WTC11 (cell line): ENCODE measurements at regions not wholly inside any gene's neighbourhood (a gene's known extent, or its start where the extent isn't known, plus 50 kb on each side); places are given as distances from the start of the nearest gene placed in this dataset.
A peak's percentile ranks its signal among the peaks of the same experiment; 100 is the strongest.

Experiments used
- ATAC-seq: fragments of 200-7000 bp; cut with Tn5 transposase; 2 replicates; pipeline ENCODE4 v1.10.0; 2021; ENCODE audit warnings: mild to moderate bottlenecking, moderate library complexity
- CTCF ChIA-PET: fragments of 300-600 bp; sonication (Branson Sonifier 250); formaldehyde crosslinking; loops from one replicate; lab custom pipeline; 2021; ENCODE audit warnings: antibody characterized with exemption; lab: Charles Lee
- POLR2A ChIA-PET: fragments of 350-600 bp; sonication (Branson Sonifier 250); formaldehyde crosslinking; loops from one replicate; lab custom pipeline; 2021; ENCODE audit warnings: antibody characterized with exemption; lab: Charles Lee
- DNase-seq: peaks from one replicate; pipeline ENCODE4 v3.0.0; 2021; ENCODE audit warnings: low spot score
- H3K27ac Mint-ChIP-seq: 2 replicates; pipeline ENCODE4 v1.8.0; 2021; ENCODE audit warnings: mixed read lengths
- H3K27me3 Mint-ChIP-seq: 2 replicates; pipeline ENCODE4 v1.8.0; 2021; ENCODE audit warnings: low read depth, mild to moderate bottlenecking, moderate library complexity, mixed read lengths
- H3K36me3 Mint-ChIP-seq: 2 replicates; pipeline ENCODE4 v1.8.0; 2021; ENCODE audit warnings: mixed read lengths
- H3K4me1 Mint-ChIP-seq: 2 replicates; pipeline ENCODE4 v1.8.0; 2022; ENCODE audit warnings: mixed read lengths
- H3K4me3 Mint-ChIP-seq: 2 replicates; pipeline ENCODE4 v1.8.0; 2021; ENCODE audit warnings: mild to moderate bottlenecking, moderate library complexity, mixed read lengths
- H3K9me3 Mint-ChIP-seq: 2 replicates; pipeline ENCODE4 v1.8.0; 2021; ENCODE audit warnings: mixed read lengths
- CTCF ChIP-seq: fragments of 200-600 bp; IDR thresholded peaks from 2 replicates; pipeline ENCODE4 v1.8.0; 2022; ENCODE audit warnings: antibody characterized with exemption
- E2F1 ChIP-seq: sonication (generic); formaldehyde crosslinking; IDR thresholded peaks from 2 replicates; pipeline ENCODE4 v1.8.0; 2022; ENCODE audit warnings: mild to moderate bottlenecking, missing genetic modification reagents
- EMX1 ChIP-seq: fragments of 250-450 bp; sonication (Bioruptor Pico); IDR thresholded peaks from 2 replicates; pipeline ENCODE4 v1.8.0; 2021; ENCODE audit warnings: mild to moderate bottlenecking
- FOXK1 ChIP-seq: sonication (generic); formaldehyde crosslinking; IDR thresholded peaks from 2 replicates; pipeline ENCODE4 v1.8.0; 2022; ENCODE audit warnings: mild to moderate bottlenecking, moderate library complexity, missing genetic modification reagents
- FOXP4 ChIP-seq: sonication (generic); formaldehyde crosslinking; IDR thresholded peaks from 2 replicates; pipeline ENCODE4 v1.8.0; 2022; ENCODE audit warnings: mild to moderate bottlenecking, missing genetic modification reagents
- HMGXB4 ChIP-seq: sonication (generic); formaldehyde crosslinking; IDR thresholded peaks from 2 replicates; pipeline ENCODE4 v1.8.1; 2023; ENCODE audit warnings: mild to moderate bottlenecking, moderate library complexity, missing genetic modification reagents
- IRF1 ChIP-seq: sonication (generic); formaldehyde crosslinking; IDR thresholded peaks from 2 replicates; pipeline ENCODE4 v1.8.0; 2023; ENCODE audit warnings: missing genetic modification reagents
- JAZF1 ChIP-seq: fragments of 250-450 bp; sonication (Bioruptor Pico); IDR thresholded peaks from 2 replicates; pipeline ENCODE4 v1.9.0; 2021; ENCODE audit warnings: moderate library complexity, mild to moderate bottlenecking, inconsistent platforms
- JUN ChIP-seq: sonication (generic); formaldehyde crosslinking; IDR thresholded peaks from 2 replicates; pipeline ENCODE4 v1.8.0; 2023; ENCODE audit warnings: mild to moderate bottlenecking, missing genetic modification reagents
- NFE2L1 ChIP-seq: sonication (generic); formaldehyde crosslinking; IDR thresholded peaks from 2 replicates; pipeline ENCODE4 v1.8.1; 2023; ENCODE audit warnings: missing genetic modification reagents
- NR3C1 ChIP-seq: sonication (generic); formaldehyde crosslinking; conservative IDR thresholded peaks from 2 replicates; pipeline ENCODE4 v1.8.1; 2023; ENCODE audit warnings: low read depth, mild to moderate bottlenecking, missing genetic modification reagents
- TEAD1 ChIP-seq: sonication (generic); formaldehyde crosslinking; IDR thresholded peaks from 2 replicates; pipeline ENCODE4 v1.8.0; 2022; ENCODE audit warnings: mild to moderate bottlenecking, missing genetic modification reagents
- TP53 ChIP-seq: sonication (generic); formaldehyde crosslinking; IDR thresholded peaks from 2 replicates; pipeline ENCODE4 v1.8.1; 2023; ENCODE audit warnings: mild to moderate bottlenecking, missing genetic modification reagents
- USF2 ChIP-seq: sonication (generic); formaldehyde crosslinking; IDR thresholded peaks from 2 replicates; pipeline ENCODE4 v1.8.1; 2023; ENCODE audit warnings: mild to moderate bottlenecking, missing genetic modification reagents, moderate library complexity
- ZNF232 ChIP-seq: sonication (generic); formaldehyde crosslinking; IDR thresholded peaks from 2 replicates; pipeline ENCODE4 v1.8.0; 2022; ENCODE audit warnings: mild to moderate bottlenecking, missing genetic modification reagents
- ZNF317 ChIP-seq: sonication (generic); formaldehyde crosslinking; IDR thresholded peaks from 2 replicates; pipeline ENCODE4 v1.8.1; 2023; ENCODE audit warnings: low read depth, mild to moderate bottlenecking, moderate library complexity, missing genetic modification reagents, borderline replicate concordance
- ZNF396 ChIP-seq: fragments of 250-450 bp; sonication (Bioruptor Pico); IDR thresholded peaks from 2 replicates; pipeline ENCODE4 v1.8.0; 2021; ENCODE audit warnings: mild to moderate bottlenecking, moderate library complexity, borderline replicate concordance
- ZNF512 ChIP-seq: sonication (generic); formaldehyde crosslinking; IDR thresholded peaks from 2 replicates; pipeline ENCODE4 v1.8.1; 2022; ENCODE audit warnings: missing genetic modification reagents, borderline replicate concordance

GRCh38 chr3:144112437-144112836, 140.8 kb downstream of the DIPK2A start (continued):
- no peak for TF ChIP-seq IRF1 (CRISPR knock-in tag)
- TF ChIP-seq NR3C1 (CRISPR knock-in tag), result no peak
- TF ChIP-seq TEAD1 (CRISPR knock-in tag), result no peak

GRCh38 chr3:144114767-144115166, 143.1 kb downstream of the DIPK2A start:
- DNase-seq, result no peak
- H3K4me3 Mint-ChIP-seq, result no peak overlapping the region
- POLR2A ChIA-PET, result no interaction called here
- no peaks in the 10 kb centered on the region for H3K36me3 Mint-ChIP-seq
- CTCF ChIA-PET, result no interaction called here
- no peak for ATAC-seq
- H3K27me3 Mint-ChIP-seq, result no peaks in the 10 kb centered on the region
- peaks cover 23% of the 10 kb centered on the region for H3K4me1 Mint-ChIP-seq
- TF ChIP-seq TP53 (CRISPR knock-in tag) (no peak), NFE2L1 (CRISPR knock-in tag) (0 out of 2 replicates have a peak, but pooled peaks have one; percentile 40)
- H3K27ac Mint-ChIP-seq, result no peak overlapping the region
- H3K9me3 Mint-ChIP-seq, result no peaks in the 10 kb centered on the region

GRCh38 chr3:144119633-144120032, 148.0 kb downstream of the DIPK2A start:
- CTCF ChIA-PET, result no interaction called here
- DNase-seq, result no peak
- Mint-ChIP-seq H3K4me1 (peaks cover 39% of the 10 kb centered on the region), H3K36me3 (no peaks in the 10 kb centered on the region), H3K9me3 (no peaks in the 10 kb centered on the region), H3K27me3 (no peaks in the 10 kb centered on the region), H3K27ac (no peak overlapping the region), H3K4me3 (no peak overlapping the region)
- POLR2A ChIA-PET, result no interaction called here
- no peak for TF ChIP-seq E2F1 (CRISPR knock-in tag)
- no peak for TF ChIP-seq ZNF396 (CRISPR knock-in tag)
- no peak for TF ChIP-seq CTCF
- TF ChIP-seq HMGXB4 (CRISPR knock-in tag), result no peak
- TF ChIP-seq USF2 (CRISPR knock-in tag), result no peak
- TF ChIP-seq TP53 (CRISPR knock-in tag), result no peak
- TF ChIP-seq FOXK1 (CRISPR knock-in tag), result no peak
- no peak for TF ChIP-seq FOXP4 (CRISPR knock-in tag)
- no peak for ATAC-seq

GRCh38 chr3:144121661-144122060, 150.0 kb downstream of the DIPK2A start:
- H3K27ac Mint-ChIP-seq, result no peak overlapping the region
- no peaks in the 10 kb centered on the region for H3K27me3 Mint-ChIP-seq
- H3K4me3 Mint-ChIP-seq, result no peak overlapping the region
- peaks cover 31% of the 10 kb centered on the region for H3K4me1 Mint-ChIP-seq
- CTCF ChIA-PET, result no interaction called here
- POLR2A ChIA-PET, result no interaction called here
- H3K36me3 Mint-ChIP-seq, result peaks cover 8% of the 10 kb centered on the region
- ATAC-seq, result no peak
- peaks cover 11% of the 10 kb centered on the region for H3K9me3 Mint-ChIP-seq
- DNase-seq, result no peak
- no peak for TF ChIP-seq ZNF232
- TF ChIP-seq ZNF317 (CRISPR knock-in tag), result no peak
- no peak for TF ChIP-seq JAZF1
- TF ChIP-seq EMX1 (CRISPR knock-in tag), result no peak
- TF ChIP-seq E2F1 (CRISPR knock-in tag), result no peak
- TF ChIP-seq JUN (CRISPR knock-in tag), result no peak
- TF ChIP-seq ZNF512, result no peak
